Transverse colon (tissue), 4 donors: ENCODE measurements at regions not wholly inside any gene's neighbourhood (a gene's known extent, or its start where the extent isn't known, plus 50 kb on each side); places are given as distances from the start of the nearest gene placed in this dataset.

Experiments
- EP300 ChIP-seq: sonication (generic); formaldehyde crosslinking; IDR thresholded peaks from one replicate; pipeline ENCODE4 v1.6.1; 2017; ENCODE audit warnings: antibody characterized with exemption, low read depth
- POLR2A ChIP-seq: fragments of 450-650 bp; IDR thresholded peaks from one replicate; pipeline ENCODE4 v1.6.1; 2016; ENCODE audit warnings: antibody characterized with exemption, mild to moderate bottlenecking, moderate library complexity
- POLR2AphosphoS5 ChIP-seq, 3 donors: sonication (generic); formaldehyde crosslinking; IDR thresholded peaks; one replicate each; pipeline ENCODE4 v1.6.1; 2016; ENCODE audit warnings: antibody characterized with exemption in 3 of 3
- TF ChIP-seq, protein P1 (sequence below), 5 experiments: fragments of 200-600 bp in 3 of 5; fragments of 450-650 bp in 2 of 5; sonication (generic) in 3 of 5; IDR thresholded peaks; 1 replicate in 2 of 5; 2 replicates in 3 of 5; pipeline ENCODE4 v1.5.1; 2016 to 2017; ENCODE audit warnings: antibody characterized with exemption in 5 of 5, inconsistent platforms in 3 of 5, mild to moderate bottlenecking in 2 of 5, moderate library complexity in 1 of 5

DNA sequence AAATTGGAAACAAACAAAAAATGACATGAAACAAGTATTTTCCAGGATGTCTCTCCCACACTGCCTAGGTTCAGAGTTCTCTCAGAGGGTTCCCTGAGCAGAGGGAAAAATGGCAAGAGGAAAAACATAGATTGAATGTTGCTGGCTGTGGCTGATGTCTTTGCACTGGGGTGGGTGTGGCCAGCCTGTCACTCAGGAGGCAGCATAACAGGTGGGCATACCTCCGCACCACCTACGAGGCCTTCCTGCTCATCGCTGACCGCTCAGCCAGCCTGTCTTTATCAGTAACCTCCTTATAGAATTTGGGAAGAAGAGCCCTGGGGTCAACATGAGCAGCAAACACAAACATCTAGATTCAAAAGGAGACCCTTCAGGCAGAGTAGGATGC lies 216.6 kb upstream of the UMPS start:
- TF ChIP-seq, protein P1, sequence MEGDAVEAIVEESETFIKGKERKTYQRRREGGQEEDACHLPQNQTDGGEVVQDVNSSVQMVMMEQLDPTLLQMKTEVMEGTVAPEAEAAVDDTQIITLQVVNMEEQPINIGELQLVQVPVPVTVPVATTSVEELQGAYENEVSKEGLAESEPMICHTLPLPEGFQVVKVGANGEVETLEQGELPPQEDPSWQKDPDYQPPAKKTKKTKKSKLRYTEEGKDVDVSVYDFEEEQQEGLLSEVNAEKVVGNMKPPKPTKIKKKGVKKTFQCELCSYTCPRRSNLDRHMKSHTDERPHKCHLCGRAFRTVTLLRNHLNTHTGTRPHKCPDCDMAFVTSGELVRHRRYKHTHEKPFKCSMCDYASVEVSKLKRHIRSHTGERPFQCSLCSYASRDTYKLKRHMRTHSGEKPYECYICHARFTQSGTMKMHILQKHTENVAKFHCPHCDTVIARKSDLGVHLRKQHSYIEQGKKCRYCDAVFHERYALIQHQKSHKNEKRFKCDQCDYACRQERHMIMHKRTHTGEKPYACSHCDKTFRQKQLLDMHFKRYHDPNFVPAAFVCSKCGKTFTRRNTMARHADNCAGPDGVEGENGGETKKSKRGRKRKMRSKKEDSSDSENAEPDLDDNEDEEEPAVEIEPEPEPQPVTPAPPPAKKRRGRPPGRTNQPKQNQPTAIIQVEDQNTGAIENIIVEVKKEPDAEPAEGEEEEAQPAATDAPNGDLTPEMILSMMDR (IDR thresholded peaks at IDR 0.05), result no peak
- TF ChIP-seq POLR2AphosphoS5 (IDR thresholded peaks at IDR 0.05) (no peak), POLR2A (no peak), EP300 (no peak)
